CD4-positive, alpha-beta T cell (primary cell): ENCODE measurements at regions not wholly inside any gene's neighbourhood (a gene's known extent, or its start where the extent isn't known, plus 50 kb on each side); places are given as distances from the start of the nearest gene placed in this dataset.

Source experiments
- ATAC-seq: fragments of 200-7000 bp; cut with Tn5 transposase; one replicate; pipeline ENCODE4 v1.10.0; 2022; ENCODE audit warnings: mild to moderate bottlenecking; ENCODE audit not compliant: poor library complexity
- CTCF ChIA-PET: fragments of 350-600 bp; sonication (Branson Sonifier 250); formaldehyde crosslinking; loops from one replicate; lab custom pipeline; 2021; ENCODE audit warnings: antibody characterized with exemption, inconsistent platforms; lab: Charles Lee
- POLR2A ChIA-PET: fragments of 350-600 bp; sonication (Branson Sonifier 250); formaldehyde crosslinking; loops from one replicate; lab custom pipeline; 2021; ENCODE audit warnings: antibody characterized with exemption, inconsistent platforms; lab: Charles Lee
- DNase-seq, 14 experiments: peaks; one replicate each; pipeline ENCODE4 v3.0.0-alpha.2; 2013 to 2020; ENCODE audit warnings: mixed read lengths in 2 of 14
- H3K27ac ChIP-seq, 2 donors: one replicate each; pipeline versions ENCODE4 v1.5.1 to v1.7.0; 2013; ENCODE audit warnings: low read length in 2 of 2, low read depth in 1 of 2, mild to moderate bottlenecking in 1 of 2
- H3K27me3 ChIP-seq, 2 experiments: 1 replicate in 1 of 2; 2 replicates in 1 of 2; pipeline versions ENCODE4 v1.6.1 to v1.7.0; 2013; ENCODE audit warnings: low read length in 2 of 2, control low read depth in 1 of 2, mild to moderate bottlenecking in 1 of 2, moderate library complexity in 1 of 2; ENCODE audit not compliant: insufficient read depth in 2 of 2, control insufficient read depth in 1 of 2
- H3K36me3 ChIP-seq: one replicate; pipeline ENCODE4 v1.6.1; 2013; ENCODE audit warnings: low read length, control low read depth; ENCODE audit not compliant: insufficient read depth
- H3K4me1 ChIP-seq: one replicate; pipeline ENCODE4 v1.6.1; 2013; ENCODE audit warnings: low read length, control low read depth; ENCODE audit not compliant: insufficient read depth
- H3K4me3 ChIP-seq: one replicate; pipeline ENCODE4 v1.5.1; 2013; ENCODE audit warnings: mild to moderate bottlenecking, low read length, moderate library complexity
- H3K9me3 ChIP-seq, 2 experiments: 1 replicate in 1 of 2; 2 replicates in 1 of 2; pipeline versions ENCODE4 v1.6.1 to v1.7.0; 2013; ENCODE audit warnings: low read length in 2 of 2, mild to moderate bottlenecking in 2 of 2, control low read depth in 1 of 2, moderate library complexity in 1 of 2; ENCODE audit not compliant: control insufficient read depth in 1 of 2, insufficient read depth in 1 of 2
- H3K27ac Mint-ChIP-seq: one replicate; pipeline ENCODE4 v1.8.0; 2020; ENCODE audit warnings: mixed read lengths
- H3K27me3 Mint-ChIP-seq: one replicate; pipeline ENCODE4 v1.8.0; 2021; ENCODE audit warnings: mixed read lengths
- H3K36me3 Mint-ChIP-seq: one replicate; pipeline ENCODE4 v1.8.0; 2021; ENCODE audit warnings: low read depth, mixed read lengths
- H3K4me1 Mint-ChIP-seq: one replicate; pipeline ENCODE4 v1.8.0; 2021; ENCODE audit warnings: low read depth, mixed read lengths
- H3K4me3 Mint-ChIP-seq: one replicate; pipeline ENCODE4 v1.8.0; 2020; ENCODE audit warnings: mild to moderate bottlenecking, mixed read lengths
- H3K9me3 Mint-ChIP-seq: one replicate; pipeline ENCODE4 v1.8.0; 2020; ENCODE audit warnings: mixed read lengths
- CTCF ChIP-seq: fragments of 200-600 bp; IDR thresholded peaks from one replicate; pipeline ENCODE4 v1.8.0; 2022; ENCODE audit warnings: antibody characterized with exemption, mild to moderate bottlenecking
- intact Hi-C, 2 experiments: fragments of 100-400 bp; cut with DNase I in 1 of 2; cut with micrococcal nuclease in 1 of 2; formaldehyde crosslinking; loops; one replicate each; pipeline versions ENCODE4 v1.15.1 to v1.9.0; 2023 to 2025; cut with DNase I, micrococcal nuclease

DNA sequence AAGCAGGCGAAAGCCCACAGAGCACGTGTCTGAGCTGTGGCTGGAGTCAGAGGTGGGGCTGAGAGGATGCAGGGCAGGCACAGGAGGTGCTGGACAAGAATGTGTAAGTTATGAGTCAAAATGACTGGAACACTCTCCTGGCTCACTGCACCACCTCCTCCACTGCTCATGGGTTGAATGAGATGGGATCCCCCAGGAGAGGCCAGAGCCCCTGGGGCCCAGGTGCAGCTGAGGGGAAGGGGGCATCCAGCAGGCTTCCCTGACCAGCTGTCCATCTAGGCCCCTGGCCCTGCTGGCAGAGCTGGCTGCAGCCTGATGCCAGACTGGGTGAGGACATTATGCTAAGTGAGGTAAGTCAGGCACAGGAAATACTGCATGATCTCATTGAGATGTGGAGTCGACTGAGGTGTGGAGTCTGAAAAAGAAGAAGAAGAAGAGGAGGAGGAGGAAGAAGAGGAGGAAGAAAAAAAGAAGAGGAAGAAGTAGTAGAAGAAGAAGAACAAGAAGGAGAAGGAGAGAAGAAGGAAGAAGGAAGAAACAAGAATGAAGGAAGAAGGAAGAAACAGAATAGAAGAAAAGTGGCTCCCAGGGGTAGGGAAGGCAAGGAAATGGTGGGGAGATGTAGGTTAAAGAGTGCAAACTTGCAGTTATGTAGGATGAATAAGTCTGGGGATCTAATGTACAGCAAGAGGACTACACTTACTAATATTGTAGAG lies 747.4 kb downstream of the UQCRFS1 start:
- ATAC-seq (no peak), DNase-seq (no peak)
- Histone ChIP-seq H3K36me3 (no peaks in the 10 kb centered on the region), H3K27me3 (no peaks in the 10 kb centered on the region), H3K9me3 (peaks cover 0 to 12% of the 10 kb centered on the region in 2 experiments), H3K27ac (no peak overlapping the region), H3K4me1 (peaks cover 5% of the 10 kb centered on the region), H3K4me3 (no peak overlapping the region)
- no peaks in the 10 kb centered on the region for H3K9me3 Mint-ChIP-seq
- no peak overlapping the region for H3K27ac Mint-ChIP-seq
- no peaks in the 10 kb centered on the region for H3K27me3 Mint-ChIP-seq
- H3K36me3 Mint-ChIP-seq: no peaks in the 10 kb centered on the region
- TF ChIP-seq CTCF: no peak
- H3K4me1 Mint-ChIP-seq: peaks cover 21% of the 10 kb centered on the region
- intact Hi-C loops: loop anchor here (1.0 to 5.0 kb wide), 8 partner anchors 167 to 1132 kb away; no protein-coding TSS in a partner anchor
- POLR2A ChIA-PET: no interaction called here
- CTCF ChIA-PET: no interaction called here
- no peak overlapping the region for H3K4me3 Mint-ChIP-seq

DNA sequence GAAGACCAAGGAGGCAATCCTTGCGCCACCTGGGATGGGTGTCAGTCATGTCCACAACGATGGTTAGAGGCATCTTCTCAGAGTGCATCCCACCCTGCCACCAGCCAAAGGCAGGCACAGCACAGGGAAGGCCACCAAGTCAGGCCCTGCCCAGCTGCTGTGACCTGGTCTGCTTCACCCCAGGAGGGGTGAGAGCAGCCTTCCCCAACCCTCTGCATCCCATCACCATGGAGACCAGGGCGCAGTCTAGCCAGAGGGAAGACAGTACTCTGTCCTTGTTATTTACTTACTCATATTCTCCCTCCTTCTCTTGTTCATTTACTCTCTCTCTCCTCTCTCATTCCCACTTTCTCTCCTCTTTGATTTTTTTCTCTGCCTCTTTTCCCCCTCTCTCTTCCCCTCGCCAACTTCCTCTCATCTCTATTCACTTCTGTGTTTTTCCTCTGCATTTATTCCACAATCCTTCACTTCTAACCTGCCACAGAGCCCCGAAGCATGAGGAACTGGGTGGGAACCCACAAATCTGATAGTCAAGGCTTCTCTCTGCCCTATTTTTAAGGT lies 749.4 kb downstream of the UQCRFS1 start:
- no peaks in the 10 kb centered on the region for H3K27me3 Mint-ChIP-seq
- Histone ChIP-seq H3K27me3 (no peaks in the 10 kb centered on the region), H3K4me1 (peaks cover 1% of the 10 kb centered on the region), H3K27ac (no peak overlapping the region), H3K36me3 (no peaks in the 10 kb centered on the region), H3K9me3 (peaks cover 0 to 8% of the 10 kb centered on the region in 2 experiments), H3K4me3 (no peak overlapping the region)
- H3K4me1 Mint-ChIP-seq: peaks cover 8% of the 10 kb centered on the region
- DNase-seq: no peak
- no peaks in the 10 kb centered on the region for H3K36me3 Mint-ChIP-seq
- H3K9me3 Mint-ChIP-seq: no peaks in the 10 kb centered on the region
- ChIA-PET POLR2A (no interaction called here), CTCF (no interaction called here)
- H3K4me3 Mint-ChIP-seq: no peak overlapping the region
- no peak for ATAC-seq
- intact Hi-C loops: loop anchor here in 1 of 2 experiments (2.0 kb wide), 1 partner anchor 175 kb away; no protein-coding TSS in a partner anchor
- no peak for TF ChIP-seq CTCF
- H3K27ac Mint-ChIP-seq: no peak overlapping the region

- H3K27me3 Mint-ChIP-seq: no peaks in the 10 kb centered on the region
- H3K4me3 Mint-ChIP-seq: no peak overlapping the region
- H3K27ac Mint-ChIP-seq: no peak overlapping the region
- no peak for TF ChIP-seq CTCF
- H3K9me3 Mint-ChIP-seq: no peaks in the 10 kb centered on the region
- intact Hi-C loops: no loop called here
- no peaks in the 10 kb centered on the region for H3K27me3 ChIP-seq
- H3K4me1 Mint-ChIP-seq: no peaks in the 10 kb centered on the region
- no peak overlapping the region for H3K4me3 ChIP-seq
- H3K36me3 ChIP-seq: no peaks in the 10 kb centered on the region
- H3K27ac ChIP-seq: no peak overlapping the region
- no peak for DNase-seq
- no peaks in the 10 kb centered on the region for H3K36me3 Mint-ChIP-seq
- no peaks in the 10 kb centered on the region for H3K4me1 ChIP-seq
- no peaks in the 10 kb centered on the region for H3K9me3 ChIP-seq
- ChIA-PET CTCF (no interaction called here), POLR2A (no interaction called here)
- no peak for ATAC-seq
These were observed 755.3 kb downstream of the UQCRFS1 start for GRCh38 chr19:28457620-28458019.
